Transverse colon (tissue), 4 donors: ENCODE measurements at regions not wholly inside any gene's neighbourhood (a gene's known extent, or its start where the extent isn't known, plus 50 kb on each side); places are given as distances from the start of the nearest gene placed in this dataset.

Source experiments
- DNase-seq: peaks from one replicate; pipeline ENCODE4 v3.0.0-alpha.2; 2019
- H3K27ac ChIP-seq, 4 donors: fragments of 200-600 bp; sonication (generic); 2 replicates each; pipeline ENCODE4 v1.5.1; 2016 to 2018; ENCODE audit warnings: inconsistent platforms in 4 of 4
- H3K27me3 ChIP-seq: fragments of 200-600 bp; sonication (generic); 2 replicates; pipeline ENCODE4 v1.5.1; 2017; ENCODE audit warnings: inconsistent platforms
- H3K36me3 ChIP-seq, 4 donors: fragments of 200-600 bp; sonication (generic); 2 replicates each; pipeline ENCODE4 v1.5.1; 2017 to 2019; ENCODE audit warnings: inconsistent platforms in 4 of 4
- H3K4me1 ChIP-seq, 4 donors: fragments of 200-600 bp; sonication (generic); 2 replicates each; pipeline ENCODE4 v1.5.1; 2017 to 2020; ENCODE audit warnings: inconsistent platforms in 4 of 4
- H3K4me3 ChIP-seq, 4 donors: fragments of 200-600 bp; sonication (generic); 1 replicate in 1 of 4; 2 replicates in 3 of 4; pipeline versions ENCODE4 v1.5.1 to v1.6.1; 2017 to 2019; ENCODE audit warnings: inconsistent platforms in 4 of 4
- H3K9me3 ChIP-seq, 2 donors: fragments of 200-600 bp; sonication (generic); 2 replicates each; pipeline ENCODE4 v1.5.1; 2017 to 2019; ENCODE audit warnings: inconsistent platforms in 2 of 2
- EP300 ChIP-seq: sonication (generic); formaldehyde crosslinking; IDR thresholded peaks from one replicate; pipeline ENCODE4 v1.6.1; 2017; ENCODE audit warnings: antibody characterized with exemption, low read depth
- POLR2A ChIP-seq: fragments of 450-650 bp; IDR thresholded peaks from one replicate; pipeline ENCODE4 v1.6.1; 2016; ENCODE audit warnings: antibody characterized with exemption, mild to moderate bottlenecking, moderate library complexity
- POLR2AphosphoS5 ChIP-seq, 3 donors: sonication (generic); formaldehyde crosslinking; IDR thresholded peaks; one replicate each; pipeline ENCODE4 v1.6.1; 2016; ENCODE audit warnings: antibody characterized with exemption in 3 of 3
- WGBS, 2 donors: methylation state at CpG; one replicate each; pipeline ENCODE4 v1.1.5; 2018; ENCODE audit warnings: low coverage in 1 of 2; 5-methylcytosine and 5-hydroxymethylcytosine counted together
- in situ Hi-C, 4 donors: fragments of 200-750 bp; cut with MboI; loops; one replicate each; pipeline versions ENCODE4 v1.15.0 to v1.15.1; 2017; ENCODE audit warnings: low sequenced_read_pairs in 3 of 4, low pct_ligation_motif_present in 1 of 4, low pct_unique_long_range_greater_than_20kb in 1 of 4
- intact Hi-C: fragments of 100-400 bp; cut with DNase I; formaldehyde crosslinking; loops from one replicate; pipeline ENCODE4 v1.15.1; 2023; ENCODE audit warnings: low total_unique reads
- TF ChIP-seq, protein P1 (sequence below), 5 experiments: fragments of 200-600 bp in 3 of 5; fragments of 450-650 bp in 2 of 5; sonication (generic) in 3 of 5; IDR thresholded peaks; 1 replicate in 2 of 5; 2 replicates in 3 of 5; pipeline ENCODE4 v1.5.1; 2016 to 2017; ENCODE audit warnings: antibody characterized with exemption in 5 of 5, inconsistent platforms in 3 of 5, mild to moderate bottlenecking in 2 of 5, moderate library complexity in 1 of 5

DNA sequence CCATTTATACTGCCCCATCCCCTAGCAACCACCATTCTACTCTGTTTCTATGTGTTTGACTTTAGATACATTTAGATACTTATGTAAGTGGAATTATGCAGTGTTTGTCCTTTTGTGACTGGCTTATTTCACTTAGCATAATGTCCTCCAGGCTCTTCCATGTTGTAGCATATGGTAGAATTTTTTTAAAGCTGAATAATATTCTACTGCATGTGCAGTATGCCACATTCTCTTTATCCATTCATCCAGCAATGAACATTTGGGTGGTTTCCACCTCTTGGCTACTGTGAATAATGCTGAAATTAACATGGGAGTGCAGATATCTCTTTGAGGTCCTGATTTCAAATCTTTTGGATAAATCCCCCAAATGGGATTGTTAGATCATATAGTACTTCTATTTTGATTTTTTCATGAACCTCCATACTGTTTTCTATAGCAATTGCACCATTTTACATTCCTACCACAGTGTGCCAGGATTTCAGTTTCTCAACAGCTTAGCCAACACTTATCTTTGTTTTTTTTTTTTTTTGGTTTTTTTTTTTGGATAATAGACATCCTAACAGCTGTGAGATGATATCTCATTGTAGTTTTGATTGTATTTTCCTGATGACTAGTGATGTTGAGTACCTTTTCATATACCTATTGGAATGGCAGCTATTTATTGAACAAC lies 105.9 kb upstream of the LNX1 start:
- intact Hi-C loops (no loop called here), in situ Hi-C loops (no loop called here)
- H3K4me3 ChIP-seq = no peak overlapping the region
- H3K27ac ChIP-seq = no peak overlapping the region
- TF ChIP-seq, protein P1, sequence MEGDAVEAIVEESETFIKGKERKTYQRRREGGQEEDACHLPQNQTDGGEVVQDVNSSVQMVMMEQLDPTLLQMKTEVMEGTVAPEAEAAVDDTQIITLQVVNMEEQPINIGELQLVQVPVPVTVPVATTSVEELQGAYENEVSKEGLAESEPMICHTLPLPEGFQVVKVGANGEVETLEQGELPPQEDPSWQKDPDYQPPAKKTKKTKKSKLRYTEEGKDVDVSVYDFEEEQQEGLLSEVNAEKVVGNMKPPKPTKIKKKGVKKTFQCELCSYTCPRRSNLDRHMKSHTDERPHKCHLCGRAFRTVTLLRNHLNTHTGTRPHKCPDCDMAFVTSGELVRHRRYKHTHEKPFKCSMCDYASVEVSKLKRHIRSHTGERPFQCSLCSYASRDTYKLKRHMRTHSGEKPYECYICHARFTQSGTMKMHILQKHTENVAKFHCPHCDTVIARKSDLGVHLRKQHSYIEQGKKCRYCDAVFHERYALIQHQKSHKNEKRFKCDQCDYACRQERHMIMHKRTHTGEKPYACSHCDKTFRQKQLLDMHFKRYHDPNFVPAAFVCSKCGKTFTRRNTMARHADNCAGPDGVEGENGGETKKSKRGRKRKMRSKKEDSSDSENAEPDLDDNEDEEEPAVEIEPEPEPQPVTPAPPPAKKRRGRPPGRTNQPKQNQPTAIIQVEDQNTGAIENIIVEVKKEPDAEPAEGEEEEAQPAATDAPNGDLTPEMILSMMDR (IDR thresholded peaks at IDR 0.05) = no peak
- no peak for TF ChIP-seq POLR2AphosphoS5 (IDR thresholded peaks at IDR 0.05)
- TF ChIP-seq EP300 = no peak
- TF ChIP-seq POLR2A = no peak
- H3K27me3 ChIP-seq = no peaks in the 10 kb centered on the region
- H3K36me3 ChIP-seq = no peaks in the 10 kb centered on the region
- DNase-seq = no peak
- peaks cover 0 to under 1% (median under 1%) of the 10 kb centered on the region in 4 donors for H3K4me1 ChIP-seq
- H3K9me3 ChIP-seq = no peaks in the 10 kb centered on the region

DNA sequence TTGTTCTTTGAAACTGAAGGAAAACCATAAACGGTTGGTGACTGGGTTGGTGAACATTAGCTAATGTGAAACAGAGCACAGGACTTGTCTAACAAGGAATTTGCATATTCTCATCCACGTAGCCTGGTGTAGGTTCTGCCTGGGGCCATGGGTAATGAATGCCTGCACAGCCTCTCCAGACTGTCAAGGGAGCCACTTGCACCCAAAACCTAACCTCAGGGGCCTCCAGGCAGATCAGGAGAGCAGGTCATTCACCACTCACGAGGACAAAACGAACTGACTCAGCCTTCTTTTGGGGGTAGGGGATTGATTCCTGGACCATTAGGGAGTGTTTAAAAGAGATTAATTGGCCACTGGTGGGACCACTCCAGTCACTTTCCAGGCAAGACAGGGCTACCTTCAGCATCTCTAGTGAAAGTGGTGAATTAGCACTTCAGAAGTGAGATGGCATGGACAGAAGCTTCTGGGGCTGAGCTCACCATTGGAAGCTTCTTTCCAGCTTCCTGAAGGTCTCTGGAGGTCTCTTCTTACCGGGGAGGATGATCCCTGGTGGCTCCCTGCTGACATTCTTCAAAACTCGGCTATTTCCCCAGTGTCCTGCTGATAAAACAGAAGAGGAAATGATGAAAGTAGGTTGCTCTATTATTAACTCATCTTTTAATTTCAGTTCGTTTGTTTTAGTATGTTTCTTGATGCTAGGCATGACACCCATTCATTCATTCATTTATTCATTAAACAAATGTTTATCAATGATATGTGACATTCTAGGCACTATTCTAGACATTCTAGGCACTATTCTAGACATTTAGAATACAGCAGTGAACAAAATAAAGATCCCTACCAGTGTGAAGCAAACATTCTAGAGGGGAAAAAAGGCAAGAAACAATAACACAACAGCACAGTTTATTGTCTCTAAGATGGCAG lies 104.5 kb upstream of the LNX1 start:
- H3K27me3 ChIP-seq = no peaks in the 10 kb centered on the region
- H3K36me3 ChIP-seq = no peaks in the 10 kb centered on the region
- no peak for DNase-seq
- H3K9me3 ChIP-seq = no peaks in the 10 kb centered on the region
- WGBS, 2 donors = 61 to 68% methylated on average over 3 to 7 of the region's 7 CpGs
- no peak overlapping the region for H3K4me3 ChIP-seq
- TF ChIP-seq POLR2A (no peak), POLR2AphosphoS5 (IDR thresholded peaks at IDR 0.05) (no peak), EP300 (no peak)
- TF ChIP-seq, protein P1 (IDR thresholded peaks at IDR 0.05) = no peak
- H3K4me1 ChIP-seq = no peaks in the 10 kb centered on the region
- in situ Hi-C loops = no loop called here
- no peak overlapping the region for H3K27ac ChIP-seq
- intact Hi-C loops = no loop called here

- no peaks in the 10 kb centered on the region for H3K4me1 ChIP-seq
- intact Hi-C loops = no loop called here
- TF ChIP-seq POLR2A (no peak), POLR2AphosphoS5 (IDR thresholded peaks at IDR 0.05) (no peak), EP300 (no peak)
- TF ChIP-seq, protein P1 (IDR thresholded peaks at IDR 0.05) = no peak
- no peaks in the 10 kb centered on the region for H3K36me3 ChIP-seq
- no peak overlapping the region for H3K27ac ChIP-seq
- in situ Hi-C loops = no loop called here
- H3K27me3 ChIP-seq = no peaks in the 10 kb centered on the region
- no peak overlapping the region for H3K4me3 ChIP-seq
- no peaks in the 10 kb centered on the region for H3K9me3 ChIP-seq
- no peak for DNase-seq
- 92 to 94% methylated on average over 2 of the region's 2 CpGs for WGBS, 2 donors
Observed at GRCh38 chr4:53694666-53695065, 103.4 kb upstream of the LNX1 start.

DNA sequence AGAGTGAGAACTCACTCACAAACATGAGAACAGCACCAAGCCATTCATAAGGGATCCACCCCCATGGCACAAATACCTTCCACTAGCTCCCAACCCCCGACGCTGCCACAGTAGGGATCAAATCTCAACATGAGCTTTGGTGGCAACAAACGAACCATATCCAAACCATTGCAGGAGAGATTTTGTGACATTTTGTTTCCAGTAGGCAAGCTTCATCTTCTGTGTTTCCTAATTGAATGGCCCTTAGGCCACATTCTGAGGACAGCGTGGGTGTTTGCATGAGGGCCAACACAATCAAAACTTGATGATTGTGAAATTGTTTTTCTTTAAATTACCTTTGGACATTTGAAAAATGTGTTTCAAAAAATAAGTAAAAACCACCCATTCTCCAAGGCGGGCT lies 102.6 kb upstream of the LNX1 start:
- in situ Hi-C loops (no loop called here), intact Hi-C loops (no loop called here)
- Histone ChIP-seq H3K4me1 (no peaks in the 10 kb centered on the region), H3K4me3 (no peak overlapping the region), H3K27me3 (no peaks in the 10 kb centered on the region), H3K27ac (no peak overlapping the region), H3K9me3 (no peaks in the 10 kb centered on the region), H3K36me3 (no peaks in the 10 kb centered on the region)
- WGBS, 2 donors = 85 to 100% methylated on average over 2 to 5 of the region's 5 CpGs
- TF ChIP-seq EP300 = no peak
- TF ChIP-seq POLR2A = no peak
- TF ChIP-seq, protein P1 (IDR thresholded peaks at IDR 0.05) = no peak
- no peak for TF ChIP-seq POLR2AphosphoS5 (IDR thresholded peaks at IDR 0.05)
- no peak for DNase-seq
